Fibroblast of lung (primary cell): ENCODE measurements at regions not wholly inside any gene's neighbourhood (a gene's known extent, or its start where the extent isn't known, plus 50 kb on each side); places are given as distances from the start of the nearest gene placed in this dataset.

ENCODE experiments used
- CTCF ChIP-seq, 2 donors: IDR thresholded peaks in 1 of 2; conservative IDR thresholded peaks in 1 of 2; 1 replicate in 1 of 2; 2 replicates in 1 of 2; pipeline ENCODE4 v1.5.1; 2011 to 2012; ENCODE audit warnings: low read length in 2 of 2, control low read depth in 1 of 2, inconsistent platforms in 1 of 2, low read depth in 1 of 2, mild to moderate bottlenecking in 1 of 2
- EZH2 ChIP-seq: IDR thresholded peaks from 2 replicates; pipeline ENCODE4 v1.5.1; 2012; ENCODE audit warnings: low read length, control low read depth, mild to moderate bottlenecking; ENCODE audit errors: missing control alignments

GRCh38 chr20:58596750-58597248 is 54.3 kb upstream of the STX16 start:
- no peak for TF ChIP-seq EZH2
- no peak for TF ChIP-seq CTCF (conservative IDR thresholded peaks at IDR 0.05 in 1 of 2, IDR thresholded peaks at IDR 0.05 in 1 of 2; ENCODE audit: low read depth in 1 of 2, low read length in 2 of 2)
